SK-N-MC (cell line): ENCODE measurements at regions not wholly inside any gene's neighbourhood (a gene's known extent, or its start where the extent isn't known, plus 50 kb on each side); places are given as distances from the start of the nearest gene placed in this dataset.

ENCODE experiments used
- DNase-seq: peaks from one replicate; pipeline ENCODE4 v3.0.0-alpha.2; 2011; ENCODE audit warnings: low read depth, low spot score
- H3K27ac ChIP-seq: fragments of 200-600 bp; sonication (generic); 2 replicates; pipeline ENCODE4 v1.5.1; 2016; ENCODE audit warnings: mixed run types
- H3K36me3 ChIP-seq: fragments of 200-600 bp; sonication (generic); 2 replicates; pipeline ENCODE4 v1.6.1; 2017; ENCODE audit warnings: antibody characterized with exemption, low read length, mixed read lengths; ENCODE audit not compliant: insufficient read depth
- H3K4me3 ChIP-seq: fragments of 200-600 bp; sonication (generic); 2 replicates; pipeline ENCODE4 v1.5.1; 2016
- H3K9ac ChIP-seq: fragments of 200-600 bp; sonication (generic); 2 replicates; pipeline ENCODE4 v1.8.0; 2017; ENCODE audit warnings: mixed run types, mixed read lengths; ENCODE audit not compliant: insufficient read length
- H3K9me3 ChIP-seq: fragments of 200-600 bp; sonication (generic); 2 replicates; pipeline ENCODE4 v1.6.1; 2017; ENCODE audit warnings: low read depth, mild to moderate bottlenecking, antibody characterized with exemption, low read length, moderate library complexity, mixed read lengths
- EZH2 ChIP-seq: fragments of 200-600 bp; sonication (generic); IDR thresholded peaks from one replicate; pipeline ENCODE4 v1.6.1; 2017; ENCODE audit warnings: antibody characterized with exemption
- FOXP2 ChIP-seq: optimal IDR thresholded peaks from 2 replicates; pipeline ENCODE3; 2011; ENCODE audit warnings: mild to moderate bottlenecking, moderate library complexity; ENCODE audit not compliant: insufficient read depth; ENCODE audit errors: extremely low read length, control extremely low read depth
- POLR2AphosphoS5 ChIP-seq: IDR thresholded peaks from 2 replicates; pipeline ENCODE4 v1.6.1; 2012; ENCODE audit warnings: mild to moderate bottlenecking, low read depth, low read length, borderline replicate concordance

DNA sequence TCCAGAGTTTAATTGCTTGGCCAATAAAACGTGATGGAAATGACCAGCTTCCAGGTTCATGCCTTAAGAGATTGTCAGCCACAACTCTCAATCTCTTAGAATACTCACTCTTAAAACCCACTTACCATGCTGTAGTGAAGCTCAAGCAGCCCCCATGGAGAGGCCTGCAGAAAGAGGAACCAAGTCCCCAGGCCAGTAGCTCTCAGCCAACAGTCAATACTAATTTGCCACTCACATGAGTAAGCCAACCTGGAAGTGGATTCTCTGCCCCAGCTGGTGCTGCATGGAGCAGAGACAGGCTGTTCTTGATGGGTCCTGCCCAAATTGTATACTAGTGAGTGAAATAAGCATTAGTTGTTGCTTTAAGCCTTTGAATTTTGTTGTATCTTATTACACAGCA is 155.9 kb downstream of the OXSM start:
- no peak overlapping the region for H3K9ac ChIP-seq
- H3K36me3 ChIP-seq = no peaks in the 10 kb centered on the region
- H3K9me3 ChIP-seq = no peaks in the 10 kb centered on the region
- H3K27ac ChIP-seq = no peak overlapping the region
- H3K4me3 ChIP-seq = no peak overlapping the region
- TF ChIP-seq POLR2AphosphoS5 (no peak), FOXP2 (no peak), EZH2 (no peak)
- no peak for DNase-seq

GRCh38 chr3:25952133-25952532 is 162.2 kb downstream of the OXSM start:
- TF ChIP-seq FOXP2 = no peak
- TF ChIP-seq EZH2 = no peak
- TF ChIP-seq POLR2AphosphoS5 = no peak
- no peak for DNase-seq

DNA sequence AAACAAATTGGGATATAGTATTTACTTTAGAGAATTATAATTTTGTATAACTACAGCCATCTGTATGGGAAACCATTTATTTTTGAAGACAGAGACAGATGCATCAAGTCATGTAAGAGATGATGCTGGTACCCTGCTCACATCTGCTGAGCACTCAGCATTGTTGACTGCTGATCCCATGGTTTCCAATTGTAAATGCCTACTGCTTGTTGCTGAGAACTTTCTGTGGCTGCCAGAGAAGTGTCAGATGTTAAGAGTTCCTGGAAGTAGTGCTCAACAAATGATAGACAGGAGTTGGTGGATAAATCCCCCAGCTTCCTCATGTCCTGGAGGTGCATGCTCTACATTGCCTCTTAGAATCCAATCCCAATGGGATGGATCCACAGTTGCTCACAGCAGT is 167.1 kb downstream of the OXSM start:
- Histone ChIP-seq H3K4me3 (no peak overlapping the region), H3K36me3 (no peaks in the 10 kb centered on the region), H3K9ac (no peak overlapping the region), H3K9me3 (no peaks in the 10 kb centered on the region), H3K27ac (no peak overlapping the region)
- TF ChIP-seq EZH2 (no peak), POLR2AphosphoS5 (no peak), FOXP2 (no peak)
- DNase-seq = no peak

More at GRCh38 chr3:25952133-25952532, 162.2 kb downstream of the OXSM start:
- no peak overlapping the region for H3K4me3 ChIP-seq
- no peak overlapping the region for H3K9ac ChIP-seq
- no peaks in the 10 kb centered on the region for H3K36me3 ChIP-seq
- H3K27ac ChIP-seq = no peak overlapping the region
- no peaks in the 10 kb centered on the region for H3K9me3 ChIP-seq

GRCh38 chr3:25960776-25961175 is 170.9 kb downstream of the OXSM start:
- no peak overlapping the region for H3K27ac ChIP-seq
- H3K4me3 ChIP-seq = no peak overlapping the region
- no peaks in the 10 kb centered on the region for H3K9me3 ChIP-seq
- H3K36me3 ChIP-seq = no peaks in the 10 kb centered on the region
- DNase-seq = no peak
- TF ChIP-seq POLR2AphosphoS5 = no peak
- TF ChIP-seq EZH2 = no peak
- no peak for TF ChIP-seq FOXP2
- no peak overlapping the region for H3K9ac ChIP-seq

DNA sequence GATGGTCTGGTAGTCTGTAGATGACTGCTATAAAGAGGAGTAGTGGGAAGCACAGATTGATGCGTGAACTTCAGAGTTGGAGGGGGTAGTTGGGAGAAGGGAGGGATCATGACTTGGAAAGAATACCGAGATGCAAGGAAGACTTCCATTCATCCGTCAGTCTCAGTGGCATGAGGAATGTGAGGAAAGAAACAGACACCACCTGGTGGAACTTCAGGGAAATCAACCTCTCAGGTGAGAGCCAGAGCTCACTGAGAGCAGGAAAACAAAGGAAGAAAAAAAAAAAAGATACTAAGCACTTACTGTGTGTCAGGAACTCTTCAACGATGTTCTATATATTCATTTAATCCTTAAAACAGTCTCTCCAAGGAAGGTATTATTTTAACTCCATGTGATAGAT is 172.4 kb downstream of the OXSM start:
- no peak overlapping the region for H3K9ac ChIP-seq
- no peak for DNase-seq
- no peak overlapping the region for H3K4me3 ChIP-seq
- no peaks in the 10 kb centered on the region for H3K36me3 ChIP-seq
- no peak overlapping the region for H3K27ac ChIP-seq
- TF ChIP-seq FOXP2 = no peak
- no peak for TF ChIP-seq EZH2
- no peak for TF ChIP-seq POLR2AphosphoS5
- no peaks in the 10 kb centered on the region for H3K9me3 ChIP-seq

DNA sequence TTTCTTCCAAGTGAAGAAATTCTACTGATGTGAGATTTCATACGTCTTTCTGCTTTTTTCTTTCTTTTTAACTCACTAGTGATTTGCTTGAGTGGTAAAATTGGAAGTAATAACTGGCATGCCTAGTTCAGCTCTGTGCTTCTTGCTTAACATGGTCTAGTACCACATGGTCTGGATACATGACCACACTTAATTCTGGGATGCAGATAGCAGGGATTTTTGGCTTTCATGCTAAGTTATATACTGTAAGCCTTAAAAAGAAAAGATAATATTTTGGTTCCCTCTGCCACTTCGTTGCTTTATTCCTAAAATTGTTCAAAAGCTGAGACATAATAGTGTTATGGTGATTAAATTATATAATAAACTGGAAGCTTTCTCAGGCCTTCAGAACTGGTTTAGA is 174.3 kb downstream of the OXSM start:
- DNase-seq = no peak
- TF ChIP-seq FOXP2 = no peak
- no peak for TF ChIP-seq EZH2
- TF ChIP-seq POLR2AphosphoS5 = no peak
- Histone ChIP-seq H3K27ac (no peak overlapping the region), H3K36me3 (no peaks in the 10 kb centered on the region), H3K9ac (no peak overlapping the region), H3K9me3 (no peaks in the 10 kb centered on the region), H3K4me3 (no peak overlapping the region)

- H3K9ac ChIP-seq = no peak overlapping the region
- no peak for TF ChIP-seq EZH2
- no peak for TF ChIP-seq POLR2AphosphoS5
- TF ChIP-seq FOXP2 = no peak
- H3K27ac ChIP-seq = no peak overlapping the region
- H3K36me3 ChIP-seq = no peaks in the 10 kb centered on the region
- H3K4me3 ChIP-seq = no peak overlapping the region
- no peak for DNase-seq
- no peaks in the 10 kb centered on the region for H3K9me3 ChIP-seq
These were observed 177.5 kb downstream of the OXSM start for GRCh38 chr3:25967385-25967784.

- TF ChIP-seq EZH2 = no peak
- no peak for TF ChIP-seq POLR2AphosphoS5
- no peak for TF ChIP-seq FOXP2
- no peak overlapping the region for H3K4me3 ChIP-seq
- no peaks in the 10 kb centered on the region for H3K36me3 ChIP-seq
- no peaks in the 10 kb centered on the region for H3K9me3 ChIP-seq
- H3K27ac ChIP-seq = no peak overlapping the region
- DNase-seq = no peak
- H3K9ac ChIP-seq = no peak overlapping the region
These were observed 181.8 kb downstream of the OXSM start for GRCh38 chr3:25971736-25972135.

DNA sequence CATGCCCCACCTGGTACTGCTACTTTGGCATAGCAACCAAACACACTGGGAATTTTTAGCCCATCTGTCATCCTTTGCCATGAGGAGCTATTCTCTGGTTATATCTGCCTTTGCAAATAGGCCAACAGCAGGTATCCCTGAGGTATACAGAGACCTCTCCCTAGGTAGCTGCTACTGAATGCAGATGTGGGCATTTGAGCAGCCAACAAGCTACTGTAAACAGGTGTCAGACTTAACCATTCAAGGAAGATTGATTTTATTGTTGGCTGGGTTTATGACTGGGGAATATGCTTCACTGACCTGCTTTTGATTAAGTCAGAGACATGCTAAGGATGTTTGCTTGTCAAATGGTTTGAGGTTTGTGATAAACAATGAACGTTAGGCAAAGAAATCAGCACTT is 183.2 kb downstream of the OXSM start:
- no peaks in the 10 kb centered on the region for H3K9me3 ChIP-seq
- H3K4me3 ChIP-seq = no peak overlapping the region
- no peak for DNase-seq
- no peak overlapping the region for H3K9ac ChIP-seq
- H3K27ac ChIP-seq = no peak overlapping the region
- TF ChIP-seq EZH2 (no peak), POLR2AphosphoS5 (no peak), FOXP2 (no peak)
- H3K36me3 ChIP-seq = no peaks in the 10 kb centered on the region

- Histone ChIP-seq H3K9ac (no peak overlapping the region), H3K4me3 (no peak overlapping the region), H3K27ac (no peak overlapping the region), H3K9me3 (no peaks in the 10 kb centered on the region), H3K36me3 (no peaks in the 10 kb centered on the region)
- no peak for DNase-seq
- TF ChIP-seq FOXP2 (no peak), POLR2AphosphoS5 (no peak), EZH2 (no peak)
These were observed 192.9 kb downstream of the OXSM start for GRCh38 chr3:25982756-25983155.
